Endothelial cell of umbilical vein (primary cell): ENCODE measurements at regions not wholly inside any gene's neighbourhood (a gene's known extent, or its start where the extent isn't known, plus 50 kb on each side); places are given as distances from the start of the nearest gene placed in this dataset.

Experiments used
- BruUV-seq: library from RNA; stranded (reverse); fragments of 400-500 nt; replicated peaks from 2 replicates; lab custom pipeline; 2021; lab: Mats Ljungman, UMichigan
- CTCF ChIA-PET: fragments of 300-600, 350-600 bp; sonication (Branson Sonifier 250); formaldehyde crosslinking; loops from one replicate; lab custom pipeline; 2021; ENCODE audit warnings: antibody characterized with exemption, inconsistent platforms; lab: Charles Lee
- POLR2A ChIA-PET: fragments of 300-600, 350-600 bp; sonication (Branson Sonifier 250); formaldehyde crosslinking; loops from one replicate; lab custom pipeline; 2021; ENCODE audit warnings: antibody characterized with exemption, inconsistent platforms; lab: Charles Lee
- DNase-seq: peaks from one replicate; pipeline ENCODE4 v3.0.0-alpha.2; 2011; ENCODE audit warnings: low read depth, low spot score
- FAIRE-seq: peaks from 2 replicates; lab custom pipeline; 2011; peaks lifted over from hg19 to GRCh38; lab: Jason Lieb, UNC
- H2AFZ ChIP-seq: 2 replicates; pipeline ENCODE4 v1.6.0; 2012; ENCODE audit warnings: low read depth, low read length, control low read depth, inconsistent platforms
- H3K27ac ChIP-seq: 2 replicates; pipeline ENCODE4 v1.5.1; 2011; ENCODE audit warnings: low read depth, mild to moderate bottlenecking, control low read depth, low read length, moderate library complexity; ENCODE audit not compliant: insufficient read depth
- H3K27me3 ChIP-seq, 2 experiments: 2 replicates each; pipeline versions ENCODE4 v1.6.0 to v1.6.1; 2011; ENCODE audit warnings: low read length in 2 of 2, mixed read lengths in 1 of 2; ENCODE audit not compliant: control insufficient read depth in 2 of 2, insufficient read depth in 2 of 2
- H3K36me3 ChIP-seq, 2 experiments: 2 replicates in 1 of 2; 3 replicates in 1 of 2; pipeline ENCODE4 v1.5.1; 2011; ENCODE audit warnings: low read length in 2 of 2, mild to moderate bottlenecking in 1 of 2, moderate library complexity in 1 of 2; ENCODE audit not compliant: control insufficient read depth in 2 of 2, insufficient read depth in 2 of 2; ENCODE audit errors: extremely low read depth in 1 of 2
- H3K4me1 ChIP-seq: 3 replicates; pipeline ENCODE4 v1.5.1; 2011; ENCODE audit warnings: mild to moderate bottlenecking, low read length; ENCODE audit not compliant: control insufficient read depth, insufficient read depth; ENCODE audit errors: extremely low read depth
- H3K4me2 ChIP-seq: 2 replicates; pipeline ENCODE4 v1.6.1; 2011; ENCODE audit warnings: low read length, control low read depth, mixed read lengths; ENCODE audit not compliant: insufficient read depth
- H3K4me3 ChIP-seq, 3 experiments: fragments of 200-600 bp in 1 of 3; sonication (generic), shearing (Covaris generic) in 1 of 3; replicated peaks in 1 of 3; 2 replicates each; pipeline ENCODE4 v1.5.1; 2011 to 2016; ENCODE audit warnings: control low read depth in 3 of 3, low read length in 3 of 3, mild to moderate bottlenecking in 2 of 3, inconsistent platforms in 1 of 3, low read depth in 1 of 3, moderate library complexity in 1 of 3; ENCODE audit not compliant: insufficient read depth in 1 of 3
- H3K79me2 ChIP-seq: 2 replicates; pipeline ENCODE4 v1.6.0; 2012; ENCODE audit warnings: low read length, inconsistent platforms; ENCODE audit not compliant: control insufficient read depth, insufficient read depth
- H3K9ac ChIP-seq: replicated peaks from 2 replicates; pipeline ENCODE3; 2011; ENCODE audit warnings: low read length, control low read depth; ENCODE audit not compliant: insufficient read depth; ENCODE audit errors: extremely low read depth
- H3K9me1 ChIP-seq: replicated peaks from 3 replicates; pipeline ENCODE4 v1.6.0; 2011; ENCODE audit warnings: mild to moderate bottlenecking, low read length; ENCODE audit not compliant: control insufficient read depth, insufficient read depth; ENCODE audit errors: extremely low read depth
- H3K9me3 ChIP-seq: replicated peaks from 2 replicates; pipeline ENCODE4 v1.5.1; 2012; ENCODE audit warnings: low read length, inconsistent platforms; ENCODE audit not compliant: control insufficient read depth, insufficient read depth
- H4K20me1 ChIP-seq: replicated peaks from 2 replicates; pipeline ENCODE3; 2011; ENCODE audit warnings: mild to moderate bottlenecking, low read length; ENCODE audit not compliant: control insufficient read depth, insufficient read depth; ENCODE audit errors: extremely low read depth
- CTCF ChIP-seq, 2 donors: IDR thresholded peaks; 1 replicate in 1 of 2; 2 replicates in 1 of 2; pipeline ENCODE4 v1.5.1; 2011; ENCODE audit warnings: low read length in 2 of 2, mild to moderate bottlenecking in 2 of 2, moderate library complexity in 2 of 2, control low read depth in 1 of 2, inconsistent platforms in 1 of 2, low read depth in 1 of 2; ENCODE audit not compliant: insufficient read depth in 1 of 2; ENCODE audit errors: extremely low read depth in 1 of 2
- EZH2 ChIP-seq: IDR thresholded peaks from 2 replicates; pipeline ENCODE4 v1.6.1; 2012; ENCODE audit warnings: borderline replicate concordance, low read depth, mild to moderate bottlenecking, moderate library complexity, low read length, inconsistent platforms; ENCODE audit not compliant: severe bottlenecking
- FOS ChIP-seq: IDR thresholded peaks from 2 replicates; pipeline ENCODE4 v1.6.1; 2011; ENCODE audit warnings: mild to moderate bottlenecking, low read length, moderate library complexity, borderline replicate concordance; ENCODE audit not compliant: insufficient read depth
- GATA2 ChIP-seq: IDR thresholded peaks from 2 replicates; pipeline ENCODE4 v1.7.0; 2011; ENCODE audit warnings: low read depth, mild to moderate bottlenecking, moderate library complexity, mixed read lengths, low read length; ENCODE audit not compliant: insufficient read length, insufficient read depth
- JUN ChIP-seq: IDR thresholded peaks from 2 replicates; pipeline ENCODE4 v1.6.1; 2011; ENCODE audit warnings: borderline replicate concordance, low read depth; ENCODE audit not compliant: insufficient read length, insufficient read depth
- MAX ChIP-seq: IDR thresholded peaks from 2 replicates; pipeline ENCODE4 v1.6.1; 2011; ENCODE audit not compliant: insufficient read depth, insufficient read length
- POLR2A ChIP-seq: IDR thresholded peaks from 2 replicates; pipeline ENCODE4 v1.6.1; 2012; ENCODE audit warnings: low read depth, mild to moderate bottlenecking, control low read depth, low read length
- POLR2AphosphoS5 ChIP-seq: IDR thresholded peaks from 2 replicates; pipeline ENCODE4 v1.6.1; 2012; ENCODE audit warnings: low read depth, mild to moderate bottlenecking, control low read depth, low read length, moderate library complexity; ENCODE audit not compliant: insufficient read depth
- dilution Hi-C: fragments of 300-500 bp; cut with MboI; formaldehyde crosslinking; loops from one replicate; pipeline ENCODE4 v1.15.0; 2019; ENCODE audit warnings: low sequenced_read_pairs; ENCODE audit not compliant: extremely low pct_ligation_motif_present
- intact Hi-C: fragments of 100-400 bp; cut with micrococcal nuclease; formaldehyde crosslinking; loops from one replicate; pipeline ENCODE4 v1.10.0; 2022

GRCh38 chr6:98033617-98034016 is 750.6 kb upstream of the MMS22L start:
- dilution Hi-C loops, result no loop called here
- Histone ChIP-seq H3K27ac (no peak overlapping the region), H3K4me1 (no peaks in the 10 kb centered on the region), H3K9me1 (no peaks in the 10 kb centered on the region), H3K36me3 (no peaks in the 10 kb centered on the region), H3K4me3 (no peak overlapping the region), H4K20me1 (no peaks in the 10 kb centered on the region), H3K27me3 (no peaks in the 10 kb centered on the region), H3K4me2 (no peak overlapping the region), H2AFZ (no peak overlapping the region), H3K79me2 (no peaks in the 10 kb centered on the region), H3K9me3 (no peaks in the 10 kb centered on the region), H3K9ac (no peak overlapping the region)
- TF ChIP-seq EZH2, result no peak
- TF ChIP-seq POLR2AphosphoS5, result no peak
- TF ChIP-seq JUN, result no peak
- no peak for TF ChIP-seq GATA2
- TF ChIP-seq MAX, result no peak
- no peak for TF ChIP-seq CTCF (IDR thresholded peaks at IDR 0.05; ENCODE audit: extremely low read depth in 1 of 2, insufficient read depth in 1 of 2, low read depth in 1 of 2, low read length in 2 of 2)
- no peak for TF ChIP-seq FOS
- TF ChIP-seq POLR2A, result no peak
- POLR2A ChIA-PET, result no interaction called here
- DNase-seq (no peak), FAIRE-seq (no peak)
- CTCF ChIA-PET, result no interaction called here
- BruUV-seq, result no TSS peak
- intact Hi-C loops, result no loop called here
